Peyer's patch (tissue), 4 donors: ENCODE measurements at regions not wholly inside any gene's neighbourhood (a gene's known extent, or its start where the extent isn't known, plus 50 kb on each side); places are given as distances from the start of the nearest gene placed in this dataset.
A peak's percentile ranks its signal among the peaks of the same experiment; 100 is the strongest.

Experiments used
- DNase-seq, 3 donors: peaks; one replicate each; pipeline ENCODE4 v3.0.0-alpha.2; 2017 to 2019
- H3K27ac ChIP-seq, 4 donors: fragments of 200-600 bp; sonication (generic); one replicate each; pipeline ENCODE4 v1.5.1; 2016 to 2019
- H3K27me3 ChIP-seq, 2 donors: fragments of 200-600 bp; sonication (generic); one replicate each; pipeline ENCODE4 v1.5.1; 2019
- H3K36me3 ChIP-seq, 3 donors: fragments of 200-600 bp; sonication (generic); one replicate each; pipeline ENCODE4 v1.5.1; 2016 to 2019
- H3K4me1 ChIP-seq, 4 donors: fragments of 200-600 bp; sonication (generic); one replicate each; pipeline ENCODE4 v1.5.1; 2016 to 2019
- H3K4me3 ChIP-seq, 4 donors: fragments of 200-600 bp; sonication (generic); 1 replicate in 3 of 4; 2 replicates in 1 of 4; pipeline ENCODE4 v1.5.1; 2016 to 2019; ENCODE audit warnings: mild to moderate bottlenecking in 1 of 4
- H3K9me3 ChIP-seq, 4 donors: fragments of 200-600 bp; sonication (generic); one replicate each; pipeline ENCODE4 v1.5.1; 2016 to 2019; ENCODE audit warnings: mild to moderate bottlenecking in 1 of 4
- POLR2A ChIP-seq, 2 donors: fragments of 450-650 bp; IDR thresholded peaks; one replicate each; pipeline ENCODE4 v1.5.1; 2017; ENCODE audit warnings: antibody characterized with exemption in 2 of 2, mild to moderate bottlenecking in 2 of 2, moderate library complexity in 2 of 2
- TF ChIP-seq, protein P1 (sequence below), 6 experiments: fragments of 450-650 bp in 4 of 6; fragments of 200-600 bp in 2 of 6; sonication (generic) in 1 of 6; IDR thresholded peaks; one replicate each; pipeline ENCODE4 v1.5.1; 2017 to 2019; ENCODE audit warnings: antibody characterized with exemption in 6 of 6, mild to moderate bottlenecking in 3 of 6, moderate library complexity in 1 of 6

DNA sequence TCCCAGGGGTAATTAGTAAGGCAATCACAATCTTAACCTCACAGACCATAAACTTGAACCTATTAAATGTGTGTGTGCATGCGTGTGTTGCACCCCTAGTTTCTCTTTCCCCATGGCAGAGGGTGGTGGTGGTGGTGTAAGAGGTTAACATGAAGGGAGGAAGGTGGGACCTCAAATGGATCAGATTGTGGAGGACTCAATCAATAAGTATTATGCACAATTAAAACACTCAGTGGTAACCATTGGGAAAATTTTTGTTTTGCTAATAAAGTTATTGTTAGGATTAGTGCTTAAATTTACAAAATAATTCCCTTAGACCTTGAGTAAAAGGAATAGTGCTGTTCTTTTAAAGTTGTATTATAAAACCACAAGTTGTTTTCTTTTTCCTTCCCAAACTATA is 283.0 kb downstream of the OLFM3 start:
- H3K4me3 ChIP-seq: no peak overlapping the region
- no peak for DNase-seq
- no peaks in the 10 kb centered on the region for H3K27me3 ChIP-seq
- H3K4me1 ChIP-seq: no peaks in the 10 kb centered on the region
- TF ChIP-seq, protein P1, sequence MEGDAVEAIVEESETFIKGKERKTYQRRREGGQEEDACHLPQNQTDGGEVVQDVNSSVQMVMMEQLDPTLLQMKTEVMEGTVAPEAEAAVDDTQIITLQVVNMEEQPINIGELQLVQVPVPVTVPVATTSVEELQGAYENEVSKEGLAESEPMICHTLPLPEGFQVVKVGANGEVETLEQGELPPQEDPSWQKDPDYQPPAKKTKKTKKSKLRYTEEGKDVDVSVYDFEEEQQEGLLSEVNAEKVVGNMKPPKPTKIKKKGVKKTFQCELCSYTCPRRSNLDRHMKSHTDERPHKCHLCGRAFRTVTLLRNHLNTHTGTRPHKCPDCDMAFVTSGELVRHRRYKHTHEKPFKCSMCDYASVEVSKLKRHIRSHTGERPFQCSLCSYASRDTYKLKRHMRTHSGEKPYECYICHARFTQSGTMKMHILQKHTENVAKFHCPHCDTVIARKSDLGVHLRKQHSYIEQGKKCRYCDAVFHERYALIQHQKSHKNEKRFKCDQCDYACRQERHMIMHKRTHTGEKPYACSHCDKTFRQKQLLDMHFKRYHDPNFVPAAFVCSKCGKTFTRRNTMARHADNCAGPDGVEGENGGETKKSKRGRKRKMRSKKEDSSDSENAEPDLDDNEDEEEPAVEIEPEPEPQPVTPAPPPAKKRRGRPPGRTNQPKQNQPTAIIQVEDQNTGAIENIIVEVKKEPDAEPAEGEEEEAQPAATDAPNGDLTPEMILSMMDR (IDR thresholded peaks at IDR 0.05): no peak
- TF ChIP-seq POLR2A (IDR thresholded peaks at IDR 0.05): no peak
- no peaks in the 10 kb centered on the region for H3K36me3 ChIP-seq
- H3K9me3 ChIP-seq: no peaks in the 10 kb centered on the region
- H3K27ac ChIP-seq: no peak overlapping the region

DNA sequence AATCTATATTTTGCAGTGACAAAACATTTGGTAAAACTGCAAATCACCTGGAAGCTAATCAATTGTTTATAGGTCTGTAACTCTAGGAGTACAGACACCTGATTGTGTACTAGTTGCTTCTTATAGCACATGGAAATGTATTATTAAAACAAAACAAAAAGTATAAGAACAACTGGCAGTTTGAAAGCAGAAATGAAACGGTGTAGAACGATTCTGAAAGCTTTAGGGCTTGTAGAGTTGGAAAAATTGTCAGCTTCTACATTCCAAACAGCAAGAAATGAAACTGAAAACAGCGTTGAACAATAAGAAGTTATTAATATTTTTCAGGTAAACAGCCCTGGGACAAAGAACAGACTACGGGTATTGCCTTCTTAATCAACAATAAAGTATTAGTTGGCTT is 273.3 kb downstream of the OLFM3 start:
- H3K4me3 ChIP-seq: no peak overlapping the region
- no peaks in the 10 kb centered on the region for H3K9me3 ChIP-seq
- H3K36me3 ChIP-seq: no peaks in the 10 kb centered on the region
- no peaks in the 10 kb centered on the region for H3K4me1 ChIP-seq
- no peak for DNase-seq
- no peak overlapping the region for H3K27ac ChIP-seq
- TF ChIP-seq, protein P1 (IDR thresholded peaks at IDR 0.05): no peak
- TF ChIP-seq POLR2A (IDR thresholded peaks at IDR 0.05): no peak
- H3K27me3 ChIP-seq: no peaks in the 10 kb centered on the region

DNA sequence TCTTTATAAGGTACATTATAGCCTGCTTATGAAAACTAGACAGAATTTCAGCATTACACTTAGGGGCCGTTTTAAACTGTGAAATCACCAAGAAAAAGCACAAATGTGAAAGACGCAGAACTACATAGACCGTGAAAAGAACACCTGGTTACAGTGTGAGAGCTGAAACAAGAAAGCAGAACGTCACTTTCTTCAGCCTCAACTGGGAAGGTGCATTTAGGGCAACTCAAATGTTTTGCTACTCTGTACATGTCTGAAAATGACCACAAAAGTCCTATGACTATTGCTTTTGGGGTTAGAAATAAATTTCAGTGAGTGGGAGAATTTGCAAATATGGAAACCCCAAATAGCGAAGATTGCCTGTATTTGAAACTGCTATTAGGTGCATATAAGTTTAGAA is 268.7 kb downstream of the OLFM3 start:
- DNase-seq: no peak
- no peaks in the 10 kb centered on the region for H3K9me3 ChIP-seq
- H3K4me1 ChIP-seq: no peaks in the 10 kb centered on the region
- H3K4me3 ChIP-seq: no peak overlapping the region
- no peaks in the 10 kb centered on the region for H3K36me3 ChIP-seq
- H3K27me3 ChIP-seq: no peaks in the 10 kb centered on the region
- TF ChIP-seq, protein P1 (IDR thresholded peaks at IDR 0.05): no peak
- no peak overlapping the region for H3K27ac ChIP-seq

DNA sequence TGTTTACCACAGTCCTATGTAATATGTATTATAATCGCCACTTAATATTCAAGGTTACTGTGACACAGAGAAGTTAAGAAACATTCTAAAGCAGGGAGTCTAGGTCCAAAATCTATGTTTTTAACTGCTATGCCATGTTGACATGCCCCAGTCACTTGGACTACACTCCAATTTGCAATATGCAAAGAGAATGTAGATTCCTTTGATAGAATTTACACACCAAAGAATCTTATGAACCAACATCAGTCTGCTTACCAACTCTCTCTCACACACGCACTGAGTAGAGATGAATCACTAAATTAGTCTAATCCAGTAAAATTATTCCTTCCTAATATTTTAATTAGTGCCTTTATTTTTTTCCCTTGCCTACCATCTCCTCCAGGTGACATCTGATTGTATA is 266.2 kb downstream of the OLFM3 start:
- H3K4me3 ChIP-seq: no peak overlapping the region
- H3K27me3 ChIP-seq: no peaks in the 10 kb centered on the region
- no peaks in the 10 kb centered on the region for H3K4me1 ChIP-seq
- TF ChIP-seq POLR2A (IDR thresholded peaks at IDR 0.05): no peak
- TF ChIP-seq, protein P1 (IDR thresholded peaks at IDR 0.05): no peak
- no peaks in the 10 kb centered on the region for H3K36me3 ChIP-seq
- H3K9me3 ChIP-seq: no peaks in the 10 kb centered on the region
- no peak for DNase-seq
- no peak overlapping the region for H3K27ac ChIP-seq

DNA sequence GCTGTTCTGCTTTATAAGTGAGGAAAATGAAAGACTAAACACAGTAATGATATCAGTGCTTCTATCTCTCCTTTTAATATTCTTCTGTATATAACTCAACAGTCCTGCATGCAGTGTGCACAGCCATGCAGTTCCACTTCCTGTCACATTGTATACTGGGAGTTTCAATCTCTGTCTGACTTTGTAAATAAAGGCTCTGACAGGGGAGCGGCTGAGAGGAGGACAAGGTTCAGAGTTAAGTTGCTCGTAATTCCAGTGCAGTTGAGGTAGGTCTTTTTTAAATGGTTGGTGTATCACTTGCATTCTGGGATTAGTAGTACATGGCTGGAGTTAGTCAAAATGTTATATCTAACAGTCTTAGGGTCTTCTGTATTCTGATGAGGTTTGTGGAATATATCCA is 264.5 kb downstream of the OLFM3 start:
- TF ChIP-seq, protein P1 (IDR thresholded peaks at IDR 0.05): peak in 2 of 6 experiments; percentile 37 to 43
- TF ChIP-seq POLR2A (IDR thresholded peaks at IDR 0.05): no peak
- no peaks in the 10 kb centered on the region for H3K36me3 ChIP-seq
- H3K4me1 ChIP-seq: no peaks in the 10 kb centered on the region
- DNase-seq: peak in 1 of 3 donors; percentile 45
- H3K27ac ChIP-seq: no peak overlapping the region
- no peak overlapping the region for H3K4me3 ChIP-seq
- no peaks in the 10 kb centered on the region for H3K27me3 ChIP-seq
- H3K9me3 ChIP-seq: no peaks in the 10 kb centered on the region

DNA sequence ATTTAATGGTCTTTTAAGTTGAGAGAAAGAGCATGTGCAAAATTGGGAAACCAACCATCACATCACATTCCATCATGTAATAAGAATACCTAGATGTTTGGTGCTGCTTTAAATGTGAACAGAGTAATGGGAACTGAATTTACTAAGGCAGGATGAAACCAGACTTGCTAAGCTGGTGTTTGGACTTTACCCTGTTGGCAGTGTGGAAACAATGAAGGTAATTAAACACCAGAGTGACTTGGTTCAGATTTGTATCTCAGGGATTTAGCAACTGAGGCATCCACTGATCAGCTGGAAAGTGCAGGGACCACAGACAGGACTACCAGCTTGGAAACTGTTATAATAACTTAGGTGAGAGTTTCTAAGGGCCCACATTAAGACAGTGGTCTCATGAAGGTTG is 263.4 kb downstream of the OLFM3 start:
- H3K27ac ChIP-seq: no peak overlapping the region
- H3K27me3 ChIP-seq: no peaks in the 10 kb centered on the region
- no peaks in the 10 kb centered on the region for H3K9me3 ChIP-seq
- H3K4me1 ChIP-seq: no peaks in the 10 kb centered on the region
- H3K36me3 ChIP-seq: no peaks in the 10 kb centered on the region
- peak in 1 of 3 donors; percentile 47 for DNase-seq
- H3K4me3 ChIP-seq: no peak overlapping the region
- TF ChIP-seq, protein P1 (IDR thresholded peaks at IDR 0.05): no peak
- no peak for TF ChIP-seq POLR2A (IDR thresholded peaks at IDR 0.05)
